ENCODE measurements at regions not wholly inside any gene's neighbourhood (a gene's known extent, or its start where the extent isn't known, plus 50 kb on each side); places are given as distances from the start of the nearest gene placed in this dataset.

- TF ChIP-seq, protein P1, sequence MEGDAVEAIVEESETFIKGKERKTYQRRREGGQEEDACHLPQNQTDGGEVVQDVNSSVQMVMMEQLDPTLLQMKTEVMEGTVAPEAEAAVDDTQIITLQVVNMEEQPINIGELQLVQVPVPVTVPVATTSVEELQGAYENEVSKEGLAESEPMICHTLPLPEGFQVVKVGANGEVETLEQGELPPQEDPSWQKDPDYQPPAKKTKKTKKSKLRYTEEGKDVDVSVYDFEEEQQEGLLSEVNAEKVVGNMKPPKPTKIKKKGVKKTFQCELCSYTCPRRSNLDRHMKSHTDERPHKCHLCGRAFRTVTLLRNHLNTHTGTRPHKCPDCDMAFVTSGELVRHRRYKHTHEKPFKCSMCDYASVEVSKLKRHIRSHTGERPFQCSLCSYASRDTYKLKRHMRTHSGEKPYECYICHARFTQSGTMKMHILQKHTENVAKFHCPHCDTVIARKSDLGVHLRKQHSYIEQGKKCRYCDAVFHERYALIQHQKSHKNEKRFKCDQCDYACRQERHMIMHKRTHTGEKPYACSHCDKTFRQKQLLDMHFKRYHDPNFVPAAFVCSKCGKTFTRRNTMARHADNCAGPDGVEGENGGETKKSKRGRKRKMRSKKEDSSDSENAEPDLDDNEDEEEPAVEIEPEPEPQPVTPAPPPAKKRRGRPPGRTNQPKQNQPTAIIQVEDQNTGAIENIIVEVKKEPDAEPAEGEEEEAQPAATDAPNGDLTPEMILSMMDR (IDR thresholded peaks at IDR 0.05) = no peak
- no peak for TF ChIP-seq POLR2A (IDR thresholded peaks at IDR 0.05)
Measured at GRCh38 chr10:78964274-78964951, 104.4 kb upstream of the ZMIZ1 start.

Data from right lobe of liver (tissue), 4 donors.